Adrenal gland (tissue), 9 donors: ENCODE measurements at regions not wholly inside any gene's neighbourhood (a gene's known extent, or its start where the extent isn't known, plus 50 kb on each side); places are given as distances from the start of the nearest gene placed in this dataset.

ENCODE experiments used
- DNase-seq, 7 donors: peaks; one replicate each; pipeline ENCODE4 v3.0.0-alpha.2; 2019 to 2020
- H3K27ac ChIP-seq, 5 donors: fragments of 200-600 bp; sonication (generic) in 4 of 5; 1 replicate in 3 of 5; 2 replicates in 2 of 5; pipeline versions ENCODE4 v1.5.1 to v1.8.0; 2016 to 2020; ENCODE audit warnings: mild to moderate bottlenecking in 1 of 5
- H3K27me3 ChIP-seq: fragments of 200-600 bp; 2 replicates; pipeline ENCODE4 v1.8.0; 2021
- H3K36me3 ChIP-seq, 2 donors: fragments of 200-600 bp; replicated peaks in 1 of 2; 1 replicate in 1 of 2; 2 replicates in 1 of 2; pipeline versions ENCODE4 v1.5.1 to v1.8.0; 2018 to 2022
- H3K4me1 ChIP-seq, 2 donors: fragments of 200-600 bp; replicated peaks in 1 of 2; 1 replicate in 1 of 2; 2 replicates in 1 of 2; pipeline versions ENCODE4 v1.5.1 to v1.8.0; 2018 to 2021
- H3K4me3 ChIP-seq, 4 donors: fragments of 200-600 bp; sonication (generic) in 3 of 4; one replicate each; pipeline ENCODE4 v1.5.1; 2016 to 2018
- H3K9me3 ChIP-seq, 3 donors: fragments of 200-600 bp; sonication (generic) in 1 of 3; replicated peaks in 1 of 3; 1 replicate in 2 of 3; 2 replicates in 1 of 3; pipeline versions ENCODE4 v1.5.1 to v1.8.0; 2016 to 2021
- CTCF ChIP-seq, 6 experiments: fragments of 450-650 bp in 4 of 6; fragments of 200-600 bp in 2 of 6; sonication (generic) in 1 of 6; IDR thresholded peaks; 1 replicate in 5 of 6; 2 replicates in 1 of 6; pipeline versions ENCODE4 v1.5.1 to v1.8.0; 2016 to 2021; ENCODE audit warnings: antibody characterized with exemption in 6 of 6, mild to moderate bottlenecking in 2 of 6, moderate library complexity in 1 of 6
- POLR2A ChIP-seq, 2 donors: fragments of 450-650 bp; IDR thresholded peaks; one replicate each; pipeline ENCODE4 v1.6.1; 2017; ENCODE audit warnings: antibody characterized with exemption in 2 of 2, mild to moderate bottlenecking in 2 of 2, moderate library complexity in 1 of 2
- WGBS, 4 donors: extraction: QIAGEN DNeasy Blood & Tissue Kit in 2 of 4; methylation state at CpG; one replicate each; pipeline versions ENCODE4 v1.1.5 to v1.1.7; 2013 to 2017; 5-methylcytosine and 5-hydroxymethylcytosine counted together
- intact Hi-C, 2 donors: fragments of 100-400 bp; cut with DNase I; formaldehyde crosslinking; loops; one replicate each; pipeline versions ENCODE4 v1.14.1 to v1.15.0; 2022 to 2023
- donor health status: healthy with polysubstance abuse.
- donor health status: Bipolar disorder and iron deficiency.
- donor health status: DM: yes; HTN: yes; CAD: no.
- donor health status: DM: no; HTN: no; CAD: no.
- donor health status: DM: no; HTN: no; CAD: no.

- Histone ChIP-seq H3K27me3 (no peaks in the 10 kb centered on the region), H3K27ac (no peak overlapping the region), H3K9me3 (no peaks in the 10 kb centered on the region), H3K36me3 (no peaks in the 10 kb centered on the region), H3K4me1 (no peaks in the 10 kb centered on the region), H3K4me3 (no peak overlapping the region)
- 90 to 95% (median 93%) methylated on average over 3 of the region's 3 CpGs for WGBS, 4 donors
- DNase-seq: no peak
- TF ChIP-seq POLR2A (IDR thresholded peaks at IDR 0.05): no peak
- no peak for TF ChIP-seq CTCF (IDR thresholded peaks at IDR 0.05)
- intact Hi-C loops: no loop called here
Measured at GRCh38 chr4:177759729-177760128, 317.5 kb upstream of the AGA start.

GRCh38 chr4:177761692-177762091 is 319.5 kb upstream of the AGA start:
- TF ChIP-seq CTCF (IDR thresholded peaks at IDR 0.05) (no peak), POLR2A (IDR thresholded peaks at IDR 0.05) (no peak)
- Histone ChIP-seq H3K9me3 (no peaks in the 10 kb centered on the region), H3K36me3 (no peaks in the 10 kb centered on the region), H3K27me3 (no peaks in the 10 kb centered on the region), H3K27ac (no peak overlapping the region), H3K4me3 (no peak overlapping the region), H3K4me1 (no peaks in the 10 kb centered on the region)
- intact Hi-C loops: no loop called here
- no peak for DNase-seq
- WGBS, 4 donors: 73 to 90% (median 86%) methylated on average over 9 to 12 of the region's 12 CpGs

DNA sequence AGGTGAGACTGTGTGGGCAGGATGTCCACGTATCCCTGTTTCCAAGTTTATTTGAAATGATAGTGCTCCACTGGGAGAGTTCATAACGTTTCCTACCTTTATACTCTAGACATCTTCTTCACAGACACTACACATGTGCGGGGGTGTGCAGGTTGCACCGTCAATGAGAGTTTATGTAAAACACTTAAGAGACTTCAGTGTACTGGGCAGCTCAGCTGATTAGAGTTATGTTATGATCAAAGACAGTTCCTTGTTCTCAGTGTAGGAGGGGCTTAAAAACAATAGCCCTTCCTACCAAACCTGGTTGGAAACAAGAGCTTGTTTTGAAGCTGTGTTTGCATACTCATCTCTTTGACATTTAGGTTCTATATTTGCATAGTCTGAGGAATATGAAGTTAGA is 326.9 kb upstream of the AGA start:
- 68 to 76% (median 73%) methylated on average over 4 of the region's 4 CpGs for WGBS, 4 donors
- no peaks in the 10 kb centered on the region for H3K27me3 ChIP-seq

DNA sequence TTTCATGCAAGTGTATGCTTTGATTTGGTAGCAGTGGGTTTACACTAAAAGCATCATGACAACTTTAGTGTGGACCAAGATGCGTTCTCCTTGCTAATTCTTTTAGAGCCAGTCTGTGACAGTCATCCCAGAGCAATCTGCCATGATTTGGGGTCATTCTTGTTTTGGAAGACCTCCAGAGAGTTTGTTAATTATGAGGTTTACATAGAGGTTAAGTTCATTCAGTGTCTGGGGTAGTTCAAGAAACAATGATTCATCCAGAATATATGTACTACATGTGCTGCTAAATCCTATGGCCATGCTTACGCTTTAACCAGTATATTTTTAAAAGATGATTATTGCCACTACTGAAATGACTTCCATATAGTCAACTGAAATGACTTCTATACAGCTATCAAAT is 328.5 kb upstream of the AGA start:
- DNase-seq: no peak
- Histone ChIP-seq H3K9me3 (no peaks in the 10 kb centered on the region), H3K4me3 (no peak overlapping the region), H3K27me3 (no peaks in the 10 kb centered on the region), H3K36me3 (no peaks in the 10 kb centered on the region), H3K4me1 (no peaks in the 10 kb centered on the region), H3K27ac (no peak overlapping the region)
- 69 to 78% (median 75%) methylated on average over 2 of the region's 2 CpGs for WGBS, 4 donors
- TF ChIP-seq CTCF (IDR thresholded peaks at IDR 0.05) (no peak), POLR2A (IDR thresholded peaks at IDR 0.05) (no peak)
- intact Hi-C loops: no loop called here

More for the DNA sequence above, 326.9 kb upstream of the AGA start:
- Histone ChIP-seq H3K9me3 (no peaks in the 10 kb centered on the region), H3K27ac (no peak overlapping the region), H3K36me3 (no peaks in the 10 kb centered on the region), H3K4me3 (no peak overlapping the region), H3K4me1 (no peaks in the 10 kb centered on the region)
- intact Hi-C loops: no loop called here
- no peak for DNase-seq
- TF ChIP-seq CTCF (IDR thresholded peaks at IDR 0.05): no peak
- TF ChIP-seq POLR2A (IDR thresholded peaks at IDR 0.05): no peak
